ENCODE measurements at regions not wholly inside any gene's neighbourhood (a gene's known extent, or its start where the extent isn't known, plus 50 kb on each side); places are given as distances from the start of the nearest gene placed in this dataset.

DNA sequence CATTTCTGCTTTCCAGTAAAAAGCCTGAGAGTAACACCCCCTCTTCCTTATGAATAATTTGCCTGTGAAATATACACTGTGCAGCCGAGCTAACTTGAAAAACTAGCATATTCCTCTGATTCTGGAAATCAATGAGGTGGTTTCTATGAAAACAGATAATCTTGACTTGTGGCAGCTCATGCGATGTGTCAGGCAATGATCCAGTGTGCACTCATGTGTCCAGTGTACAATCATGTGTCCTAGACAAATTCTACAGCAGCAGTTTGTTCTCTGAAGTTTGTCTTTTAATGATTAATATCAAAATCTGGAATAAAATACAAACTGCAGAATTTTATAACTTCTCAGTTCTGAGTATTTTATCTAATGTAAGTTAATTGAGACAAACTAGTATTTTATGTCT, 2213.9 kb upstream of the PCDH20 start:
- Mint-ChIP-seq H3K4me1 (ENCODE audit: low read depth) (no peaks in the 10 kb centered on the region), H3K36me3 (ENCODE audit: low read depth) (no peaks in the 10 kb centered on the region), H3K4me3 (no peak overlapping the region), H3K9me3 (peaks cover 23% of the 10 kb centered on the region), H3K27me3 (ENCODE audit: low read depth) (no peaks in the 10 kb centered on the region), H3K27ac (no peak overlapping the region)
- no peak for DNase-seq (ENCODE audit: low spot score)

GRCh38 chr13:63628310-63628709, 2212.7 kb upstream of the PCDH20 start:
- Mint-ChIP-seq H3K27me3 (ENCODE audit: low read depth) (no peaks in the 10 kb centered on the region), H3K36me3 (ENCODE audit: low read depth) (no peaks in the 10 kb centered on the region)
- DNase-seq (ENCODE audit: low spot score), result no peak

DNA sequence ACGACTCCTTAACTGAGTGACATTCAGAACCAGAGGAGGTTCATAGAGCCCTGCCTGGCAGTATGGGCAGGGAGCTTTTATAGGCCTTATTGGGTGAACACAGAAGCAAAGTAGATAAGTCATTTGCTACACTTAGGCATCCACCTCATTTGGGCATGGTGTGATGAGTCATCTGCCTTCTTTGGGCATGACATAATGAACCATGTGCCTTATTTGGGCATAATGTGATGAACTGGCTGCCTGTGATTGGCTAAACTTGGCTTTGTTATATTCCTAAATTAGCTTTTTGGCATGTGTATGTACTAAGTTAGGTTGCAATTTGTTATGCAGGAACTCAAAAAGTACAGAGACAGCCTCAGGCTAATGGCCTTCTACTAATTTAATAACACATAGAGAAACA, 2210.2 kb upstream of the PCDH20 start:
- no peak overlapping the region for H3K4me3 Mint-ChIP-seq
- H3K9me3 Mint-ChIP-seq, result peaks cover 44% of the 10 kb centered on the region
- no peak overlapping the region for H3K27ac Mint-ChIP-seq
- no peak for DNase-seq (ENCODE audit: low spot score)
- no peaks in the 10 kb centered on the region for H3K36me3 Mint-ChIP-seq (ENCODE audit: low read depth)
- no peaks in the 10 kb centered on the region for H3K27me3 Mint-ChIP-seq (ENCODE audit: low read depth)
- H3K4me1 Mint-ChIP-seq (ENCODE audit: low read depth), result no peaks in the 10 kb centered on the region

More at GRCh38 chr13:63628310-63628709, 2212.7 kb upstream of the PCDH20 start:
- H3K27ac Mint-ChIP-seq, result no peak overlapping the region
- no peaks in the 10 kb centered on the region for H3K4me1 Mint-ChIP-seq (ENCODE audit: low read depth)
- peaks cover 28% of the 10 kb centered on the region for H3K9me3 Mint-ChIP-seq
- no peak overlapping the region for H3K4me3 Mint-ChIP-seq

DNA sequence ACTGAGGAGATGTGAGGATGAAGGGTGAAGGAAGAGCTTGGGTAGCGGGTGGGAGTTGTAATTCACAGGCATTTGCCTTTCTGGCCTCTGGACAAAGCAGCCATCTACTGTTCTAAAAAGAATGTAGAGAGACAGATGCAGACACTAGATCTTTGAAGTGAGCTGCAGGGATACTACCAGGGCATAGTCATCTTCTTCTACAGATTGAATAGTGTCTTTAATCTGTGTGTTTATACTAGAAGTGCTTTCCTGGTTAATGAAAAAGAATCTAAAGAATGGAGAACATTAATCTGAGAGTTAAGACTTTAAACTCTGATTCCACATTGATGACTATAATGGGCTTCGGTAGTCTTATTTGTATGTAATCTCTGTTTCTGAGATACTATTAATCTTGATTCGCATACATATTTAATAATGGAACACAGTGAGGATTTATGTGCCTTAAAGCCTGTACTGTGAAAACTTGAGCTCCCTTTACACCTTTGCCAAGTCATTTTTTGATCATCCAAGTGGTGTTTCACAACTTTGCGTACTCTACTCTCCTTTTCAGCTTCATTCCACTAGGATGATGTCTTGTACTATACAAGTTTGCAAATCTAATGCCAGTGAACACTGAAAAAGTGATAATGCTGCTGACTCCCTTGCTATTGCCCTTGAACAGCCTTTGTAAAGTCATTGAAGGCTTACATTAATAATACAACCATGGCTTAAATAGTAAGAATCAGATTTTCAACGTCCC, 2199.4 kb upstream of the PCDH20 start:
- Mint-ChIP-seq H3K4me1 (ENCODE audit: low read depth) (no peaks in the 10 kb centered on the region), H3K4me3 (no peak overlapping the region), H3K27ac (no peak overlapping the region), H3K36me3 (ENCODE audit: low read depth) (no peaks in the 10 kb centered on the region), H3K9me3 (peaks cover 21% of the 10 kb centered on the region), H3K27me3 (ENCODE audit: low read depth) (no peaks in the 10 kb centered on the region)
- DNase-seq (ENCODE audit: low spot score), result no peak

- no peak overlapping the region for H3K4me3 Mint-ChIP-seq
- no peak overlapping the region for H3K27ac Mint-ChIP-seq
- H3K27me3 Mint-ChIP-seq (ENCODE audit: low read depth), result no peaks in the 10 kb centered on the region
- H3K36me3 Mint-ChIP-seq (ENCODE audit: low read depth), result no peaks in the 10 kb centered on the region
- no peak for DNase-seq (ENCODE audit: low spot score)
- no peaks in the 10 kb centered on the region for H3K4me1 Mint-ChIP-seq (ENCODE audit: low read depth)
- peaks cover 53% of the 10 kb centered on the region for H3K9me3 Mint-ChIP-seq
These were observed 2191.5 kb upstream of the PCDH20 start for GRCh38 chr13:63607153-63607552.

DNA sequence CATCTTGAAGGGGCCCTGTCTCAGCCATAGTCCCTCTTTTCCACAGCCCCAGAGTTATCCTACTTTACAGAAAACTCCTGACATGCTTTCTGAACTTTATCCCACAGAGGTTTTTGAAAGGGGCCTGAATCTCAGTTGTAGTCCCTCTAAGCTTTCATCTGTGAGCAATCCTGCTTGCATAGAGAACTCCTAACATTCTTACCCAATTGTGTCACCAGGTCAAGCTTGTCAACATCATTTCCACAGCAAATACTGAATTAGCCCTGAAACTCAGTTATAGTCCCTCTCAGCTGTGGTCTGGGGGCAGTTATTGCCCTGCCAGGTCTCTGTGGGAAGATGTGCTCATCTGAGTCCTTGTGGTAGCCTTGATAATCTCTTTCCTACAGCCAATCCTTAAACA, 2190.3 kb upstream of the PCDH20 start:
- no peak for DNase-seq (ENCODE audit: low spot score)
- peaks cover 59% of the 10 kb centered on the region for H3K9me3 Mint-ChIP-seq
- no peaks in the 10 kb centered on the region for H3K27me3 Mint-ChIP-seq (ENCODE audit: low read depth)
- no peak overlapping the region for H3K4me3 Mint-ChIP-seq
- no peaks in the 10 kb centered on the region for H3K36me3 Mint-ChIP-seq (ENCODE audit: low read depth)
- no peak overlapping the region for H3K27ac Mint-ChIP-seq
- H3K4me1 Mint-ChIP-seq (ENCODE audit: low read depth), result no peaks in the 10 kb centered on the region

DNA sequence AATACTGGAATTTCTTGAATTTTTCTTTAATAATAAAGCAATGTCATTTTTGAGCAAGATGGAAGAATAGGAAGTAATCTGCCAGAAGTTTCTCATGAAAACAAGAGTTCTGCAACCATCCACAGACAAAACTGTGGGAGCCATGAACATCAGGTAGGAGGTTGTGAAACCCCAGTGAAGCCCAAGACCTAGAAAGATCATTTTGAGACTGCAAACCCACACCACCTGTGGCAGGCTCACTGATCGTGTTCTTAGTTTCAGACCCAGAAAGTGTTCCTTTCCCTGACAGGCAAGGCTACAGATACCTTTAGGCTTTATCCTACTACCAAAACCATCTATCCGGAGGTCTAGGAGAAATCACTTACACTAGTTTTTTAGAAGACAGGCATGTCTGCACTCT, 2189.8 kb upstream of the PCDH20 start:
- Mint-ChIP-seq H3K36me3 (ENCODE audit: low read depth) (no peaks in the 10 kb centered on the region), H3K27ac (no peak overlapping the region), H3K9me3 (peaks cover 59% of the 10 kb centered on the region), H3K4me1 (ENCODE audit: low read depth) (no peaks in the 10 kb centered on the region), H3K4me3 (no peak overlapping the region), H3K27me3 (ENCODE audit: low read depth) (no peaks in the 10 kb centered on the region)
- no peak for DNase-seq (ENCODE audit: low spot score)

DNA sequence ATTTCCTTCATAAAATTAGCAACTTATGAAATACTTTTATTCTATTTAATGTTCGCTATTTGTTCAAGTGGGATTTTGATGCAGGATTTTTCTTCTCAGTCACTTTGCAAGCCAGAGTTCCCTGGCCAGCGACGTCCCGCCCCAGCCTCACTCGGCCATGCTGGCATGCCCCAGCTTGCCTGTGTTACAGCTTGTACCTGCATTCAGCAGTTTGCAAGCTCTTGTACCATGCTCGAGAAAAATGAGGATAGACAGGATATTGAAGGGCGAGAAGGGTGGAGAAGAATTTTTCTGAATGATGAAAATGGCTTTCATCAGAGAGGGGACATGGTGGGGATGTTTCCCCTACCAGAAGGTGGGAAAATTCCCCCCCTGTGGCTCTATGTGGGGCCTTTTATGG, 2180.2 kb upstream of the PCDH20 start:
- no peak overlapping the region for H3K27ac Mint-ChIP-seq
- H3K4me3 Mint-ChIP-seq, result no peak overlapping the region
- peaks cover 11% of the 10 kb centered on the region for H3K9me3 Mint-ChIP-seq
- DNase-seq (ENCODE audit: low spot score), result no peak
- H3K36me3 Mint-ChIP-seq (ENCODE audit: low read depth), result no peaks in the 10 kb centered on the region
- no peaks in the 10 kb centered on the region for H3K4me1 Mint-ChIP-seq (ENCODE audit: low read depth)
- H3K27me3 Mint-ChIP-seq (ENCODE audit: low read depth), result no peaks in the 10 kb centered on the region

GRCh38 chr13:63586467-63586866, 2170.8 kb upstream of the PCDH20 start:
- Mint-ChIP-seq H3K9me3 (peaks cover 24% of the 10 kb centered on the region), H3K36me3 (ENCODE audit: low read depth) (no peaks in the 10 kb centered on the region), H3K4me1 (ENCODE audit: low read depth) (no peaks in the 10 kb centered on the region), H3K27ac (no peak overlapping the region), H3K27me3 (ENCODE audit: low read depth) (no peaks in the 10 kb centered on the region), H3K4me3 (no peak overlapping the region)
- DNase-seq (ENCODE audit: low spot score), result no peak

DNA sequence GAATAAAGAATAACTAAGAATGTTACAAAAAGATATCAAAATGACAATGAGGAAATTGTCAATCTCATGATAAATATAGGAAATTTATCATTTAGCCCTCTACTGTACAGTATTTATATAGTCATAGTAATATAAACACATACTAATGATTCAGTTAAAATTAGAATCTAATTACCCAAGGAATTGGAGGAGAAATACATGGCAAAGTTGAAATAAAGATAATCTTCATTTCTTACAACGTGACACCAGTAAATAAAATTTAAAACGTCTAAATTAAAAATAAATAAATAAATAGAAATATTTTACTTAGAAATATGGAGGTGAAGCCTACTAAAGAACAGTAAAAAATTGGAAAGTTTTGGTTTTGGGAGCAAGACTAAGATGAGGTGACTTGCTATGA, 2163.1 kb upstream of the PCDH20 start:
- Mint-ChIP-seq H3K27ac (no peak overlapping the region), H3K4me3 (no peak overlapping the region), H3K27me3 (ENCODE audit: low read depth) (no peaks in the 10 kb centered on the region), H3K4me1 (ENCODE audit: low read depth) (no peaks in the 10 kb centered on the region), H3K9me3 (peaks cover 45% of the 10 kb centered on the region), H3K36me3 (ENCODE audit: low read depth) (no peaks in the 10 kb centered on the region)
- no peak for DNase-seq (ENCODE audit: low spot score)

DNA sequence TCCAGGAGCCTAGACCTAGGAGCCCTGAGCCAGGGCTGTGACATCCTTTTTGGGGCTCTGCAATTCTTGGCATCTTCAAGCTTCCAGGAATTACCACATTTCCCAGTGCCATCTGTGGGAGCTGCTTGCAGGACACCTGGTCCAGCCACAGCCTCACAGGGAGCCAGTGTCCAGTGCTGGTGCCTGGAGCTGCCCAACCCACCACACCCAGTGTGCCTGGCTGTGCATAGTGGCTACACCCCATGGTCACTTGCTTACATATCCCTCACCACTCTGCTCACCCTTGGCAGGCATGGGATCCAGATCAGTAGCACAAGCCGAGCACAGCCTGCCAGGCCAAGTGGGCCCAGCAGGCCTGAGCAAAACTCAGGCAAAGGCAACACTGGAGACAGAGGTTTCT, 2151.4 kb upstream of the PCDH20 start:
- no peak for DNase-seq (ENCODE audit: low spot score)
- Mint-ChIP-seq H3K27ac (no peak overlapping the region), H3K4me3 (no peak overlapping the region), H3K4me1 (ENCODE audit: low read depth) (no peaks in the 10 kb centered on the region), H3K36me3 (ENCODE audit: low read depth) (no peaks in the 10 kb centered on the region), H3K27me3 (ENCODE audit: low read depth) (no peaks in the 10 kb centered on the region), H3K9me3 (peaks cover 12% of the 10 kb centered on the region)

DNA sequence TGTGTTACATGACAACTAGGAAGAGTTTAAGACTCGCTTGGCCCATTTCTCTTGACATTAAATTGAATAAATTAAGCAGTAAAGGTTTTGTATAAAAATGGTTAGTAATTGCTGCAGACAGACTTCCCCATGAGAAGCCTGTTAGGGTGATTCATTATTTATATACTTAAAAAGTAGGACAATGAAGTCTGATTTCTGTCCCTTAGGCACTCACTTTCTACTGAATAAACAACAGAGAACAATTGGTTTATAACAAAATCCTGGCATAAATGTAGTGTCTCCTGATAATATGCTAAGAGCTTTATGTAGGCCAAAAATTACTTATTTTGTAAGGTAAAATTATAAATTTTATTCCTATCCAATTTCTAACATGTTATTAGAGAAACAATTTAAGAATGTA, 2138.5 kb upstream of the PCDH20 start:
- H3K36me3 Mint-ChIP-seq (ENCODE audit: low read depth), result no peaks in the 10 kb centered on the region
- no peak overlapping the region for H3K27ac Mint-ChIP-seq
- DNase-seq (ENCODE audit: low spot score), result no peak
- H3K27me3 Mint-ChIP-seq (ENCODE audit: low read depth), result no peaks in the 10 kb centered on the region
- H3K4me3 Mint-ChIP-seq, result no peak overlapping the region
- peaks cover 14% of the 10 kb centered on the region for H3K9me3 Mint-ChIP-seq
- H3K4me1 Mint-ChIP-seq (ENCODE audit: low read depth), result no peaks in the 10 kb centered on the region

DNA sequence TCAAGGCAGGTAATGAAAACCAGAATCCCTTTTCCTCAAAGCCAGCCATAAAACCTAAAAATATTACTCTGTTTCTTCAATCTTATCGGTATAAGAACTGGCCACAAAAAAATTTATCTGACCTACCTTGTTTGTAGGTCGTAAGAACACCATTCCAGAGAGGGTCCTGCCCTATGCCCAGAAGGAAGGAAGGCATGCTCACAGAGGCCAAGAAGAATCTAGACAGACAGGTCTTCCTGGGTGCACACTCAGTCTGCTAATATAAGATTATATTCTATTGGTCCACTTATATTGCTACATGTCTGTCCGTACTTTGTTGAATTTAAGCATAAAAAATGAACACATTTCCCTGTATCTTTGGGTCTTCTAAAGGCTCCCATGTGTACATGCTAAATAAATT, 2136.1 kb upstream of the PCDH20 start:
- no peaks in the 10 kb centered on the region for H3K36me3 Mint-ChIP-seq (ENCODE audit: low read depth)
- H3K4me1 Mint-ChIP-seq (ENCODE audit: low read depth), result no peaks in the 10 kb centered on the region
- DNase-seq (ENCODE audit: low spot score), result no peak
- H3K4me3 Mint-ChIP-seq, result no peak overlapping the region
- no peaks in the 10 kb centered on the region for H3K27me3 Mint-ChIP-seq (ENCODE audit: low read depth)
- H3K9me3 Mint-ChIP-seq, result peaks cover 5% of the 10 kb centered on the region
- H3K27ac Mint-ChIP-seq, result no peak overlapping the region

DNA sequence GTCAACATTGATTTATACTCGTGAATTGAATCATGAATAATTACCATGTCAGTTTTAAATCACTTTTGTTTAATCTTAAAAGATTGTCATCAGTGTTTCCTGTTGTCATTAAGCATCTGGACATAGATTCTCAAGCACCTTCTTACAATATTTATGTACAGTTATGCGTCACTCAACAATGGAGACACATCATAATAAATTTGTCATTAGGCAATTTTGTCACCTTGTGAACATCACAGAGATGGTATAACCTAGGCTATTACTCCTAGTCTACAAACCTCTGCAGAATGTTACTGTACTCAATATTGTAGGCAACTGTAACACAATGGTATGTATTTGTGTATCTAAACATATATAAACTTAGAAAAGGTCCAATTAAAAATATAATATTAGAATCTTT, 2130.9 kb upstream of the PCDH20 start:
- Mint-ChIP-seq H3K36me3 (ENCODE audit: low read depth) (no peaks in the 10 kb centered on the region), H3K4me1 (ENCODE audit: low read depth) (no peaks in the 10 kb centered on the region), H3K27me3 (ENCODE audit: low read depth) (no peaks in the 10 kb centered on the region), H3K4me3 (no peak overlapping the region), H3K9me3 (peaks cover 15% of the 10 kb centered on the region), H3K27ac (no peak overlapping the region)
- no peak for DNase-seq (ENCODE audit: low spot score)

DNA sequence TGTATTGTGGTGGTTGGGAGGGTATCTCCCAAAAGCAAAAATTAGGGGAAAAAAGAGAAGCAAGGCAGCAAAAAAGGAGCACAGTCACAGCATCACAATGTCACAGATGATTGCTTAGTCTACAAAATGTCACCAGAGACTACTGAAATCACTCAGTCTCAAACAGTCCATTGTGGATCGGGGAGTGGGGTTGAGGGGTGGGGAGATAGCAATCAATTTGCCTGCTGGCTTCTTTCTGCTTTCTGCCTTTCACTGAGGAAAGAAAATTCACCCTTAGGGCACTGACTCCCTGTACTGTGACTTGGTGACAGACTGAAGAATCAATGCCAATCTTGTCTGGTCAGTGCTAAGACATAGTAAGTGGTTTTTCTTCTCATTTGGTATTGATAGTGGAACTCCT, 2127.1 kb upstream of the PCDH20 start:
- no peak overlapping the region for H3K4me3 Mint-ChIP-seq
- peaks cover 26% of the 10 kb centered on the region for H3K9me3 Mint-ChIP-seq
- no peaks in the 10 kb centered on the region for H3K27me3 Mint-ChIP-seq (ENCODE audit: low read depth)
- no peak for DNase-seq (ENCODE audit: low spot score)
- H3K4me1 Mint-ChIP-seq (ENCODE audit: low read depth), result no peaks in the 10 kb centered on the region
- no peaks in the 10 kb centered on the region for H3K36me3 Mint-ChIP-seq (ENCODE audit: low read depth)
- H3K27ac Mint-ChIP-seq, result no peak overlapping the region
